Right atrium auricular region (tissue), 2 donors: ENCODE measurements at regions not wholly inside any gene's neighbourhood (a gene's known extent, or its start where the extent isn't known, plus 50 kb on each side); places are given as distances from the start of the nearest gene placed in this dataset.

Experiments
- DNase-seq: peaks from one replicate; pipeline ENCODE4 v3.0.0-alpha.2; 2019; ENCODE audit warnings: low spot score
- H3K27ac ChIP-seq, 2 donors: fragments of 200-600 bp; sonication (generic); 1 replicate in 1 of 2; 2 replicates in 1 of 2; pipeline ENCODE4 v1.5.1; 2016 to 2019
- H3K27me3 ChIP-seq, 2 donors: fragments of 200-600 bp; sonication (generic); one replicate each; pipeline versions ENCODE4 v1.5.1 to v1.6.0; 2017 to 2019
- H3K36me3 ChIP-seq: fragments of 200-600 bp; sonication (generic); one replicate; pipeline ENCODE4 v1.5.1; 2016
- H3K4me1 ChIP-seq, 2 donors: fragments of 200-600 bp; sonication (generic); one replicate each; pipeline versions ENCODE4 v1.5.1 to v1.6.0; 2017 to 2019
- H3K4me3 ChIP-seq, 2 donors: fragments of 200-600 bp; sonication (generic); 1 replicate in 1 of 2; 2 replicates in 1 of 2; pipeline ENCODE4 v1.5.1; 2017 to 2019; ENCODE audit warnings: mild to moderate bottlenecking in 1 of 2, moderate library complexity in 1 of 2
- H3K9me3 ChIP-seq, 2 donors: fragments of 200-600 bp; sonication (generic); one replicate each; pipeline ENCODE4 v1.5.1; 2019
- TF ChIP-seq, protein P1 (sequence below), 2 donors: fragments of 200-600 bp; sonication (generic); IDR thresholded peaks; one replicate each; pipeline ENCODE4 v1.5.1; 2019; ENCODE audit warnings: antibody characterized with exemption in 2 of 2

DNA sequence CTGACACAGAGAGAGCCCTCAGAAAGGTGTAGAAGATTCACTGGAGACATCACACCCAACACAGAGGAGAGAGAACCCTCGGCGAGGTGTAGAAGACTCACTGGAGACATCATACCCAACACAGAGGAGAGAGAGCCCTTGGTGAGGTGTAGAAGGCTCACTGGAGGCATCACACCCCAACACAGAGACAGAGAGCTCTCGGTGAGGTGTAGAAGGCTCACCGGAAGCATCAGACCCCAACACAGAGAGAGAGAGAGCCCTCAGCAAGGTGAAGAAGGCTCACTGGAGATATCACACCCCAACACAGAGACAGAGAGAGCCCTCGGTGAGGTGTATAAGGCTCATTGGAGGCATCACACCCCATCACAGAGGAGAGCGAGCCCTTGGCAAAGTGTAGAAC is 826.5 kb downstream of the UQCRFS1 start:
- H3K36me3 ChIP-seq = no peaks in the 10 kb centered on the region
- no peak for DNase-seq
- no peaks in the 10 kb centered on the region for H3K27me3 ChIP-seq
- H3K4me1 ChIP-seq = no peaks in the 10 kb centered on the region
- H3K27ac ChIP-seq = no peak overlapping the region
- TF ChIP-seq, protein P1, sequence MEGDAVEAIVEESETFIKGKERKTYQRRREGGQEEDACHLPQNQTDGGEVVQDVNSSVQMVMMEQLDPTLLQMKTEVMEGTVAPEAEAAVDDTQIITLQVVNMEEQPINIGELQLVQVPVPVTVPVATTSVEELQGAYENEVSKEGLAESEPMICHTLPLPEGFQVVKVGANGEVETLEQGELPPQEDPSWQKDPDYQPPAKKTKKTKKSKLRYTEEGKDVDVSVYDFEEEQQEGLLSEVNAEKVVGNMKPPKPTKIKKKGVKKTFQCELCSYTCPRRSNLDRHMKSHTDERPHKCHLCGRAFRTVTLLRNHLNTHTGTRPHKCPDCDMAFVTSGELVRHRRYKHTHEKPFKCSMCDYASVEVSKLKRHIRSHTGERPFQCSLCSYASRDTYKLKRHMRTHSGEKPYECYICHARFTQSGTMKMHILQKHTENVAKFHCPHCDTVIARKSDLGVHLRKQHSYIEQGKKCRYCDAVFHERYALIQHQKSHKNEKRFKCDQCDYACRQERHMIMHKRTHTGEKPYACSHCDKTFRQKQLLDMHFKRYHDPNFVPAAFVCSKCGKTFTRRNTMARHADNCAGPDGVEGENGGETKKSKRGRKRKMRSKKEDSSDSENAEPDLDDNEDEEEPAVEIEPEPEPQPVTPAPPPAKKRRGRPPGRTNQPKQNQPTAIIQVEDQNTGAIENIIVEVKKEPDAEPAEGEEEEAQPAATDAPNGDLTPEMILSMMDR (IDR thresholded peaks at IDR 0.05) = no peak
- H3K9me3 ChIP-seq = no peaks in the 10 kb centered on the region
- H3K4me3 ChIP-seq = no peak overlapping the region

DNA sequence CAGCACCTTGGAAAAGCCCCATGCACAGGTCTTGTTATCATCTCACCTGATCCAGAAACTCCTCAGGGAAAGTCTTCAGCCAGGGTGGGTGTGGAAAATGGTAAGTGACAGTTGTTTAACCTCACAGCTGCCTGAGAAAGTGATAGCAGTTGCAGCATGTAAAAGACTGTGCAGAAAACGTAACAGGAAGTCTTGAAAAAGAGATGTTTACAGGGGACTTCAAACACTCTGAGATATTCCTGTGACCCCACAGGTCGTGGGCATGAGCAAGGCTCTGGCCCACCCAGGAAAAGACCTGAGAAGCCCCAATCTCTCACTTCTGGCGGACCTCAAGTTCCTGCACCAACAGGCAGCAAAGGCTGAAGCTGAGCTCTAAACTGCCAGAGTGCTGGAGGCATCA is 826.9 kb downstream of the UQCRFS1 start:
- no peak for DNase-seq
- TF ChIP-seq, protein P1 (IDR thresholded peaks at IDR 0.05) = no peak
- no peaks in the 10 kb centered on the region for H3K36me3 ChIP-seq

DNA sequence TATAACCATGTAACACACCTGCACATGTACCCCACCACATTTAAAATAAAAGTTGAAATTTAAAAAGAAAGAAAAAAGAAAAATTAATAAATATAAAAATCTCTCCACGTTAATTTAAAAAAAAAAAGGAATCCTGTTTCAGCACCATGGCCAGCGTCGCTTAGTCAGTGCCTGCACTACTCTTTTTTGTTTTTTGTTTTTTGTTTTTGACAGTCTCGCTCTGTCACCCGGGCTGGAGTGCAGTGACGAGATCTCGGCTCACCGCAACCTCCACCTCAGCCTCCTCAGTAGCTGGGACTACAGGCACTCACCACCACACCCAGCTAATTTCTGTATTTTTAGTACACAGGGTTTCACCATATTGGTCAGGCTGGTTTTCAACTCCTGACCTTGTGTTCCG is 835.9 kb downstream of the UQCRFS1 start:
- no peak for DNase-seq
- H3K9me3 ChIP-seq = no peaks in the 10 kb centered on the region
- H3K27me3 ChIP-seq = no peaks in the 10 kb centered on the region
- no peak overlapping the region for H3K27ac ChIP-seq
- H3K36me3 ChIP-seq = no peaks in the 10 kb centered on the region
- H3K4me1 ChIP-seq = no peaks in the 10 kb centered on the region
- H3K4me3 ChIP-seq = no peak overlapping the region
- TF ChIP-seq, protein P1 (IDR thresholded peaks at IDR 0.05) = no peak

More for the DNA sequence above, 826.9 kb downstream of the UQCRFS1 start:
- H3K9me3 ChIP-seq = no peaks in the 10 kb centered on the region
- no peaks in the 10 kb centered on the region for H3K27me3 ChIP-seq
- no peaks in the 10 kb centered on the region for H3K4me1 ChIP-seq
- H3K4me3 ChIP-seq = no peak overlapping the region
- no peak overlapping the region for H3K27ac ChIP-seq

DNA sequence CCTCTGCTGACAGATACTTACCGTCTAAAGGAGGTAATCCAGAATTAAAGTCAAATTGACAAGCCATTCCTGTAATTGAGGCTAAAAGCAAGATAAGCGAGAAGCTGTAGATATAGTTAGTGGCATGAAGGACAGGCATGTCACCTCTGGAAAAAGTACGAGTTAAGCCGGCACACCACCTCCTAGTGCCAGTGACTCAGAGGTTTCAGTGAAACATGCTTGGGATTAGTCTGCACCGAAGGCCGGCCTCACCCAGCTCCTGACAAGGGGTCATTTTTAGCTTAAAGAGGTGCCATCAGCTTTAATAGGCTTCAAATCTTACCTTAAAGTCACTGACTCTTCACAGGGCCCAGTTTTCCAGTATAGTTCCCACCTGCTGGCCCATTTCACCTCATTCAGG is 838.0 kb downstream of the UQCRFS1 start:
- TF ChIP-seq, protein P1 (IDR thresholded peaks at IDR 0.05) = no peak
- Histone ChIP-seq H3K36me3 (no peaks in the 10 kb centered on the region), H3K9me3 (no peaks in the 10 kb centered on the region), H3K27ac (no peak overlapping the region), H3K4me1 (no peaks in the 10 kb centered on the region), H3K4me3 (no peak overlapping the region), H3K27me3 (no peaks in the 10 kb centered on the region)
- no peak for DNase-seq

DNA sequence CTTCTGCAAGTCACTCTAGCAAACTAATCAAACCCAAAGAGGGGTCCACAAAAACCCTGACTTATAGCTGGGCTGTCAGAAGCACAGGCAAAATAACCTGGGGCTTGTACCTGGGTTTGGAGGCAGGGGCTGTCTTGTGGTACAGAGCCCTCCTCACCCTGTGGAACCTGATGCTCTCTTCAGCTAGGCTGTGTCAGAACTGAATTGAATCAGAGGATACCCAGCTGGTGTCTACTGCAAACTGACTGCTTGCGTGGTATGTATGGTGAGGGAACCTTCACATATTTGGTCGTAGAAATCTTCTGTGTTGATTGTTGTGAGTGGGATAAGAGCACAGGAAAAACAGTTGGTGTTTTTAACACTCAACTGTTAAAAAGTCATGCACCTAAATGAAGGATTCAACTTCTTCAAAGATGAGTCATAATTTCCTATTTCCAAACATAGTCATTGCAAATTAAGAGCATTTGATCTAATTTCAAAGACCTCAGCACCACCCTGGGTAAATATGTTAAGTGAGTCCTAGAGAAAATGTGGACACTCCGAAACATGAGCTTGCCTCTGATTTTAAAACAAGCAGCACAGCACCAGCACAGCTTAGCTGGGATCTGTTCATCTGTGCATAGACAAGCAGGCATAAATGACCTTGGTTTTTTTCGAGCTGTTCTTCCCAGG is 840.2 kb downstream of the UQCRFS1 start:
- TF ChIP-seq, protein P1 (IDR thresholded peaks at IDR 0.05) = no peak
- no peak overlapping the region for H3K4me3 ChIP-seq
- no peak for DNase-seq

GRCh38 chr19:28367146-28367545 is 845.8 kb downstream of the UQCRFS1 start:
- TF ChIP-seq, protein P1 (IDR thresholded peaks at IDR 0.05) = no peak
- Histone ChIP-seq H3K27ac (no peak overlapping the region), H3K4me3 (no peak overlapping the region), H3K36me3 (no peaks in the 10 kb centered on the region), H3K9me3 (no peaks in the 10 kb centered on the region), H3K27me3 (no peaks in the 10 kb centered on the region), H3K4me1 (no peaks in the 10 kb centered on the region)
- no peak for DNase-seq

More for the DNA sequence above, 840.2 kb downstream of the UQCRFS1 start:
- Histone ChIP-seq H3K9me3 (no peaks in the 10 kb centered on the region), H3K27ac (no peak overlapping the region), H3K4me1 (no peaks in the 10 kb centered on the region), H3K36me3 (no peaks in the 10 kb centered on the region), H3K27me3 (no peaks in the 10 kb centered on the region)
